Testis (tissue), 2 donors: ENCODE measurements at regions not wholly inside any gene's neighbourhood (a gene's known extent, or its start where the extent isn't known, plus 50 kb on each side); places are given as distances from the start of the nearest gene placed in this dataset.

Source experiments
- POLR2A ChIP-seq: fragments of 450-650 bp; IDR thresholded peaks from one replicate; pipeline ENCODE4 v1.6.1; 2017; ENCODE audit warnings: antibody characterized with exemption, mild to moderate bottlenecking, moderate library complexity
- TF ChIP-seq, protein P1 (sequence below), 3 experiments: fragments of 450-650 bp in 2 of 3; fragments of 200-600 bp in 1 of 3; sonication (generic) in 1 of 3; IDR thresholded peaks; one replicate each; pipeline ENCODE4 v1.5.1; 2016 to 2019; ENCODE audit warnings: antibody characterized with exemption in 3 of 3, mild to moderate bottlenecking in 2 of 3, moderate library complexity in 1 of 3

DNA sequence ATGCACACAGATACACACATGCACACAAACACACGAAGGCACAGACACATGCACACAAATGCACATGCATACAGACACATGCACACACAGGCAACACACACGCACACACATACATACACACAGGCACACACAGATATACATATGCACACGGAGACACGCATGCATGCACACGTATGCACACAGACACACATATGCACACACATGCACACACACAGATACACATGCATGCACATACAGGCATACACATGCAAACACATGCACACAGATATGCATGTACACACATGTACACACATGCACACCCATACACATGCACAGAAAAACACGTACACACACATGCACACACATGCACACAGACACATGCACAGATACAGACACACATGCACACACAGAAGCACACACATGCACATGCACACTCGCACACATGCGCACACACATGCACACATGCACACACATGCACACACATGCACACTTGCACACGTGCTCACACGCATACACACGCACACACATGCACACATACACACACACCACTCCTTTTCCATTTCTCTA lies 70.8 kb upstream of the ALDH3B2 start:
- TF ChIP-seq POLR2A = no peak
- TF ChIP-seq, protein P1, sequence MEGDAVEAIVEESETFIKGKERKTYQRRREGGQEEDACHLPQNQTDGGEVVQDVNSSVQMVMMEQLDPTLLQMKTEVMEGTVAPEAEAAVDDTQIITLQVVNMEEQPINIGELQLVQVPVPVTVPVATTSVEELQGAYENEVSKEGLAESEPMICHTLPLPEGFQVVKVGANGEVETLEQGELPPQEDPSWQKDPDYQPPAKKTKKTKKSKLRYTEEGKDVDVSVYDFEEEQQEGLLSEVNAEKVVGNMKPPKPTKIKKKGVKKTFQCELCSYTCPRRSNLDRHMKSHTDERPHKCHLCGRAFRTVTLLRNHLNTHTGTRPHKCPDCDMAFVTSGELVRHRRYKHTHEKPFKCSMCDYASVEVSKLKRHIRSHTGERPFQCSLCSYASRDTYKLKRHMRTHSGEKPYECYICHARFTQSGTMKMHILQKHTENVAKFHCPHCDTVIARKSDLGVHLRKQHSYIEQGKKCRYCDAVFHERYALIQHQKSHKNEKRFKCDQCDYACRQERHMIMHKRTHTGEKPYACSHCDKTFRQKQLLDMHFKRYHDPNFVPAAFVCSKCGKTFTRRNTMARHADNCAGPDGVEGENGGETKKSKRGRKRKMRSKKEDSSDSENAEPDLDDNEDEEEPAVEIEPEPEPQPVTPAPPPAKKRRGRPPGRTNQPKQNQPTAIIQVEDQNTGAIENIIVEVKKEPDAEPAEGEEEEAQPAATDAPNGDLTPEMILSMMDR (IDR thresholded peaks at IDR 0.05) = no peak
